Activated naive CD8-positive, alpha-beta T cell treated with anti-CD3 and anti-CD28 coated beads for 36 hours (primary cell): ENCODE measurements at regions not wholly inside any gene's neighbourhood (a gene's known extent, or its start where the extent isn't known, plus 50 kb on each side); places are given as distances from the start of the nearest gene placed in this dataset.

Experiments used
- DNase-seq: peaks from one replicate; pipeline ENCODE4 v3.0.0; 2021
- H3K27ac Mint-ChIP-seq: one replicate; pipeline ENCODE4 v1.8.0; 2022; ENCODE audit warnings: mild to moderate bottlenecking, moderate library complexity, mixed read lengths
- H3K27me3 Mint-ChIP-seq: one replicate; pipeline ENCODE4 v1.8.0; 2022; ENCODE audit warnings: mild to moderate bottlenecking, mixed read lengths
- H3K36me3 Mint-ChIP-seq: one replicate; pipeline ENCODE4 v1.8.0; 2021; ENCODE audit warnings: mild to moderate bottlenecking, mixed read lengths
- H3K4me1 Mint-ChIP-seq: one replicate; pipeline ENCODE4 v1.8.0; 2021; ENCODE audit warnings: mixed read lengths
- H3K4me3 Mint-ChIP-seq: one replicate; pipeline ENCODE4 v1.8.0; 2022; ENCODE audit warnings: mild to moderate bottlenecking, moderate library complexity, mixed read lengths
- H3K9me3 Mint-ChIP-seq: one replicate; pipeline ENCODE4 v1.8.0; 2022; ENCODE audit warnings: mixed read lengths

GRCh38 chr15:69906256-69907185, 191.2 kb downstream of the TLE3 start:
- Mint-ChIP-seq H3K27me3 (no peaks in the 10 kb centered on the region), H3K4me3 (no peak overlapping the region), H3K27ac (no peak overlapping the region), H3K9me3 (peaks cover 2% of the 10 kb centered on the region), H3K36me3 (no peaks in the 10 kb centered on the region), H3K4me1 (no peaks in the 10 kb centered on the region)
- no peak for DNase-seq

GRCh38 chr15:69908060-69908459, 189.7 kb downstream of the TLE3 start:
- no peak for DNase-seq
- H3K9me3 Mint-ChIP-seq: peaks cover 2% of the 10 kb centered on the region
- H3K36me3 Mint-ChIP-seq: no peaks in the 10 kb centered on the region
- H3K27ac Mint-ChIP-seq: no peak overlapping the region
- no peak overlapping the region for H3K4me3 Mint-ChIP-seq
- H3K4me1 Mint-ChIP-seq: no peaks in the 10 kb centered on the region
- H3K27me3 Mint-ChIP-seq: no peaks in the 10 kb centered on the region

DNA sequence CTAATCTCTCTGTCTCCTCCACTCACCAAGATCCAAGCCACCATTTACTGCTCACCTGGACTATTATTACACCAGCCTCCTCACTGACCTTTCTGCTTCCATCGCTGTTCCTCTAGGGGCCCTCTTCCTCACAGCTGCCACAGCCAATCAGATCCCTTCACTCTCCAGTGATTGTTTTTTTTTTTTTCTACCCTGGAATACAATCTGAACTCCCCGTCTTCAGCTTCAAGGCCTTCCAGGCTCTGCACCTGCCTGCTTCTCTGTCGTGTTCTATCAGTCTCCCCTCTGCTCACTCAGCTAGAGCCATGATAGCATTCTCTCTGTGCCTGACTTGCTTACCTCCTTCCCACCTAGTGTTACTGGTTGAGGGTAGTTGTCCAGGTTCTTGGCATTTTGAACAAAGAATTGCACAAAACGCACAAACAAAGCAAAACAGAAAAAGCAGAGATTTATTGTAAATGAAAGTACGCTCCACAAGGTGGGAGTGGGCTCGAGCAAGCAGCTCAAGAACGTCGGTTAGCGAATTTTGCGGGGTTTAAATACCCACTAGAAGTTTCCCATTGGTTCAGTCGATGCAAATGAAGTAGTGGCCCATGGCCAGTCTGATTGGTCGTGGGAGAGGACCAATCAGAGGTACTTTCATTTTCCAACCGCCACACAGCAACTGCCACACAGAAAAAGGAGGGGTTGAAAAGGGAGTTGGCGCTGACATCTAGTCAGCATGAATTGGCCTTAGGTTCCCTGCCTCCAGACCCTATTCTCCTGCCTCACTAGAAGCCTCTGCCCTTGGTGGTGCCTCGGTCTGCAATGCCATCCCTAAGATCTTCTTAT, 188.9 kb downstream of the TLE3 start:
- H3K27ac Mint-ChIP-seq: no peak overlapping the region
- no peaks in the 10 kb centered on the region for H3K4me1 Mint-ChIP-seq
- H3K9me3 Mint-ChIP-seq: peaks cover 2% of the 10 kb centered on the region
- no peaks in the 10 kb centered on the region for H3K36me3 Mint-ChIP-seq
- DNase-seq: no peak
- H3K4me3 Mint-ChIP-seq: no peak overlapping the region
- H3K27me3 Mint-ChIP-seq: no peaks in the 10 kb centered on the region

DNA sequence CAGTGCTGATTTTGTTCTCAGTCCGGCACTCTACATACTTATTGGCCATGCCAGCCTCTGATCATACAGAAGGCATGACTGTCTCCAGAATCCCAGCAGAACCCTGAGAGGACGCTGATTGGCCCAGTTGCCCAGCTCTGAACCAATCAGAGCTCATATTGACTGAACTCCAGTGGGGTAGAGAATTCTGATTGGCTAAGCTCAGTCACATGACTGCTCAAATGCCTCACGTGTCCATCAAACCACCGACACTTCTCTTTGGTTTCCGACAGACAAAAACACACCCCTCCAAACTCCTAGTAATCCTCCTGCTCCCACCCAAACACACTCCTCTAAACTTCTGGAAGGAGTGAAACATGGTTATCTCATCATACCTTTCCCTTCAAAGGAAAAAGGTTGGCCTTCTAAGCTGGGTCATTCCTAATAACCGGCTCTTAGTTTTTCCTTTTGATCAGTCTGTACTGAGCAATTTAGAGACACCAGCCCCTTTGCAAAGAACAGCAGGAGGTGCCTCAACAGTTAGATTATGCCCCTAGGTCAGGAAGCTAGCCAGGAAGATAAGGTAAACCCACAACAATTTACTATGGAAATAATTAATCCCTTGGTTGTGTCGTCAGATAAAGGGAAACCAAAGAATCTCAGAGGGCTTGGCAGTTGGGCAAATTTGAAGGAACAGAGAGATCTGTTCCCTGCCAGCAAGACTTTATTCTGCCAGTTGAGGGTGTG, 187.8 kb downstream of the TLE3 start:
- H3K4me1 Mint-ChIP-seq: no peaks in the 10 kb centered on the region
- no peaks in the 10 kb centered on the region for H3K27me3 Mint-ChIP-seq
- H3K4me3 Mint-ChIP-seq: no peak overlapping the region
- H3K9me3 Mint-ChIP-seq: peaks cover 2% of the 10 kb centered on the region
- no peak for DNase-seq
- H3K36me3 Mint-ChIP-seq: no peaks in the 10 kb centered on the region
- H3K27ac Mint-ChIP-seq: no peak overlapping the region

GRCh38 chr15:69910514-69910913, 187.2 kb downstream of the TLE3 start:
- no peak for DNase-seq
- no peaks in the 10 kb centered on the region for H3K4me1 Mint-ChIP-seq
- H3K27me3 Mint-ChIP-seq: no peaks in the 10 kb centered on the region
- H3K27ac Mint-ChIP-seq: no peak overlapping the region
- peaks cover 2% of the 10 kb centered on the region for H3K9me3 Mint-ChIP-seq
- H3K36me3 Mint-ChIP-seq: no peaks in the 10 kb centered on the region
- H3K4me3 Mint-ChIP-seq: no peak overlapping the region

GRCh38 chr15:69912116-69912515, 185.6 kb downstream of the TLE3 start:
- H3K9me3 Mint-ChIP-seq: peaks cover 2% of the 10 kb centered on the region
- no peaks in the 10 kb centered on the region for H3K4me1 Mint-ChIP-seq
- no peaks in the 10 kb centered on the region for H3K36me3 Mint-ChIP-seq
- no peaks in the 10 kb centered on the region for H3K27me3 Mint-ChIP-seq
- H3K4me3 Mint-ChIP-seq: no peak overlapping the region
- no peak for DNase-seq
- no peak overlapping the region for H3K27ac Mint-ChIP-seq

DNA sequence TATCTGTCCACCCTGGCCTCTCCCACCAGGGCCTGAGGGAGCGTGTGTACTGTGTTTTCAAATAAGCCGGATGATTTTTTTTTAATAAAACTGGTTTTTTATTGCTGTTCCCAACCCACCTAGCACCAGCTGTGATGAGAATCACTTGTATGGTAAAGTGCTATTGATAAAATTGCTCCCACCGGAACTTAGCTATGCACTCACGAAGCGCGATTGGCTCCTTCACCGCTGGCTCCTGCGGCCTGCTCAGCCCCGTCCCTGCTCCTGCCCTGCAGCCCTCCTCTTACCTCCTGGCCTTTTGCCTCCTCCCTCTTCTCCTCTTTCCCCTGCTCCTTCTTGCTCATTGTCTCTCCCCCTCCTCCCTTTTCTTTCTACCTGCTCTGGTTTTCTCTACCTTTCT, 183.7 kb downstream of the TLE3 start:
- Mint-ChIP-seq H3K4me1 (no peaks in the 10 kb centered on the region), H3K9me3 (peaks cover 2% of the 10 kb centered on the region), H3K4me3 (no peak overlapping the region), H3K36me3 (no peaks in the 10 kb centered on the region), H3K27me3 (no peaks in the 10 kb centered on the region), H3K27ac (no peak overlapping the region)
- DNase-seq: no peak

DNA sequence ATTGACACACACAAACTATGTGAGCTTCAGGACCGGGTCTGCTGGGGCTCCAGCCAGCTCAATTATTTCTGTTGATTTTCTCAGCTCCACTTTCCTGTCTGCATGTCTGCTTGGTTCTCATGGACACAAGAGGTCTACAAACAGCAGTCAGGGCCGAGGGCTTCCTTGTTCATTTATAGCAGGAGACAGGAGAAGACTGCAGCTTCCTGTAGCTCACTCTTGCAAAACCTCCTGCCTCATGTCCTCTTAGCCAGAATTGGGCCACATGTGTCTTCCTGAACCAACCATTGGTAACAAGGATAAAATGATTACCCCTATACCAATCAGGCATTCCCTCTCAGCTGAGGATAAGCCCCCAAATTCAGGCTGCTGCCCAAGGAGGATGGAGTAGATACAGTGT, 182.8 kb downstream of the TLE3 start:
- no peak overlapping the region for H3K4me3 Mint-ChIP-seq
- no peaks in the 10 kb centered on the region for H3K4me1 Mint-ChIP-seq
- no peak for DNase-seq
- no peaks in the 10 kb centered on the region for H3K27me3 Mint-ChIP-seq
- H3K36me3 Mint-ChIP-seq: no peaks in the 10 kb centered on the region
- no peaks in the 10 kb centered on the region for H3K9me3 Mint-ChIP-seq
- H3K27ac Mint-ChIP-seq: no peak overlapping the region

GRCh38 chr15:69916169-69916785, 181.4 kb downstream of the TLE3 start:
- Mint-ChIP-seq H3K9me3 (no peaks in the 10 kb centered on the region), H3K27ac (no peak overlapping the region)

DNA sequence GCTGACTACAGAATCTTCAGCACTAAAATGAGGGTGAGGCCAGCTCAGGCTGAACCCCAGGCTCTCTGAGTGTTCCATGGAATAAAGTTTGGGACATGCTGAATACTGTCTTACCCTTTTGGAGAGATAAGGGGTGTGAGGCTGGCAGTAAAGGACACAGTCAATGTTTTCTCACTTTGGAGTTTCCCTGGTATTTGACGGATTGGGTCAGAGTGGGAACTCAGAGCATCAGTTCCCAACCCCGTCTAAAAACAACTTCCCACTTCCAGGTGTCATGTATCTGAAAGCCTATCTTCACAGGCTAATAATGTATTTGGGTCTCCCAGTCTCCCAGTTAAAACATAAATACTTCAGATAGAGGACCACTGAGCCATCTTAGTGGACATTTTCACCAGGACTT, 180.7 kb downstream of the TLE3 start:
- Mint-ChIP-seq H3K9me3 (peaks cover 2% of the 10 kb centered on the region), H3K4me1 (no peaks in the 10 kb centered on the region), H3K27me3 (no peaks in the 10 kb centered on the region), H3K36me3 (no peaks in the 10 kb centered on the region), H3K4me3 (no peak overlapping the region), H3K27ac (no peak overlapping the region)
- DNase-seq: no peak

More at GRCh38 chr15:69916169-69916785, 181.4 kb downstream of the TLE3 start:
- Mint-ChIP-seq H3K4me1 (no peaks in the 10 kb centered on the region), H3K4me3 (no peak overlapping the region), H3K27me3 (no peaks in the 10 kb centered on the region), H3K36me3 (no peaks in the 10 kb centered on the region)
- DNase-seq: no peak

DNA sequence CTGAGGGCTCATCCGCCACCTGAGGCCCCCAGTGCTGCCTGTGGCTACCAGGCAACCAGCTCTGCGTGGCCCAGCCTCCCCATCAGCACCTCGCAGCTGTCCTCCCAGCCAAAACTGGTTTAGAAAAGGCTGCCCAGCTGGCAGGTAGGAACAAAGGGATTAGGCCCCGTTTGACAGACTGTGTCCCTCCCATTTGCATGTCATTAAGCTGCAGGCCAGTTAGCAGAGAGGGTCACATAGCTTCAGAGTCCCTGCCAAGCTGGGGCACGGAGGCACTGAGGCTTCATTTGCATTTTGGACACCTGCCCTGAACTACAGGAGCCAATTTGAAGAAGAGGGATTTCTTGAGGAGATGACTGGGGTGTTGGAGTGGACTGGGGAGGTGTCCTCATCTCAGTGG, 177.9 kb downstream of the TLE3 start:
- Mint-ChIP-seq H3K4me1 (no peaks in the 10 kb centered on the region), H3K4me3 (no peak overlapping the region), H3K36me3 (peaks cover 4% of the 10 kb centered on the region), H3K27ac (no peak overlapping the region), H3K27me3 (no peaks in the 10 kb centered on the region), H3K9me3 (peaks cover 11% of the 10 kb centered on the region)
- no peak for DNase-seq

- no peaks in the 10 kb centered on the region for H3K4me1 Mint-ChIP-seq
- H3K36me3 Mint-ChIP-seq: peaks cover 4% of the 10 kb centered on the region
- no peak overlapping the region for H3K27ac Mint-ChIP-seq
- DNase-seq: no peak
- H3K27me3 Mint-ChIP-seq: no peaks in the 10 kb centered on the region
- no peak overlapping the region for H3K4me3 Mint-ChIP-seq
- peaks cover 12% of the 10 kb centered on the region for H3K9me3 Mint-ChIP-seq
Measured at GRCh38 chr15:69920221-69920620, 177.5 kb downstream of the TLE3 start.

DNA sequence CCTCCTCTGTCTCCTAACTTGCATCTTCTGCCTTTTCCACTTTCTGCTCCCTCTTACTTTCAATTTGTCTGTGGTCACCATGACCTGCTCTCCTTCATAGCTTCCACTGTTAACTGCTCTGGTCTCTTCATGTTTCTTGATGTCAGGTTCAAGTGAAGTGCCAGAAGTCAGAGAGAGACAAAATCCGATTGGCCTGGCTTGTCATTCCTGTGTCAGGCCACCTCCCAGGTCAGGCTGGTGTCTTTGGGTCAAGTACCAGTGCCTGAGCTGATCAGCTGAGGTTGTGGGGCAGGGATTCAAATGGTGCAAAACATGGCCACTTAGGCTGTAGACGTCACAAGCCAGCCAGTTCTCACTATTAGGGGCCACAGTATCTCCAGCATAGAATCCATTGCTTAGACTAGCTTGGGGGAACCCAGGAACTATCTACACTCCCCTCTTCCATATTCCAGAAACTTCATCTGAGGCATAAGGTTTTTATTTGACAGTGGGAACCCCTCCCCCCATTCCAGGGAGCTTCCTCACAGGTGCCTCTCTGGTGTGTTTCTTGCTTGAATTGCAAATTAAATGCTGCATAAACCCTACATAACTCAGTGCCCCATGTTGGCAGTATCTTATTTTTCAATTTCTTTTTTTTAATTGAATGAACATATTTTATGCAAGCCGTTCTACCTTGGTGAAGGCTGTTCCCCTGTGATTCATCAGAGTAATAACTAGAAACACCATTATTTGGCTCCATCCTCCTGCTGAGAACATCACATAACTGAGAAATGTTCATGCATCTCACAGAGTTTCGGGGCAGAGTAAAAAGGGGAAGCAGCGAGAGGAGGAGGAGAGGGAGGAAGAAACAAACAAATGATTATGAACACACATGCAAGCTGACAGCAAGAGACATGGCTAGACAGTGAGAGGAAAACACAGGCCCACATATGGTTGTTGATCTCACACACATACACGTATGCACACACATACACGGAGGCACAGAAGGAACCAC, 175.8 kb downstream of the TLE3 start:
- DNase-seq: no peak
- H3K4me3 Mint-ChIP-seq: no peak overlapping the region
- H3K4me1 Mint-ChIP-seq: no peaks in the 10 kb centered on the region
- H3K27ac Mint-ChIP-seq: no peak overlapping the region
- H3K36me3 Mint-ChIP-seq: peaks cover 4% of the 10 kb centered on the region
- peaks cover 12% of the 10 kb centered on the region for H3K9me3 Mint-ChIP-seq
- no peaks in the 10 kb centered on the region for H3K27me3 Mint-ChIP-seq

GRCh38 chr15:69924531-69924930, 173.2 kb downstream of the TLE3 start:
- H3K4me3 Mint-ChIP-seq: no peak overlapping the region
- no peaks in the 10 kb centered on the region for H3K4me1 Mint-ChIP-seq
- H3K27ac Mint-ChIP-seq: no peak overlapping the region
- H3K27me3 Mint-ChIP-seq: no peaks in the 10 kb centered on the region
- H3K9me3 Mint-ChIP-seq: peaks cover 12% of the 10 kb centered on the region
- peaks cover 4% of the 10 kb centered on the region for H3K36me3 Mint-ChIP-seq
- no peak for DNase-seq
